A549 (cell line): ENCODE measurements at regions not wholly inside any gene's neighbourhood (a gene's known extent, or its start where the extent isn't known, plus 50 kb on each side); places are given as distances from the start of the nearest gene placed in this dataset.

Experiments used
- CBX8 ChIP-seq: fragments of 200-600 bp; sonication (generic); IDR thresholded peaks from 2 replicates; pipeline ENCODE4 v1.6.1; 2016
- CHD2 ChIP-seq: fragments of 150-350 bp; IDR thresholded peaks from 2 replicates; pipeline ENCODE4 v1.6.1; 2014; ENCODE audit warnings: low read length; ENCODE audit not compliant: partially characterized antibody
- JUN ChIP-seq, 2 experiments: fragments of >200 bp; sonication (Bioruptor Twin); formaldehyde crosslinking; IDR thresholded peaks; 2 replicates in 1 of 2; 3 replicates in 1 of 2; pipeline ENCODE4 v1.6.1; 2016 to 2017
- POLR2A ChIP-seq: IDR thresholded peaks from 2 replicates; pipeline ENCODE4 v1.6.1; 2012; ENCODE audit warnings: mild to moderate bottlenecking, low read length
- RFX5 ChIP-seq: fragments of 450-650 bp; IDR thresholded peaks from 2 replicates; pipeline ENCODE4 v1.7.1; 2014; ENCODE audit warnings: antibody characterized with exemption, mild to moderate bottlenecking, moderate library complexity
- RNF2 ChIP-seq: fragments of 200-600 bp; sonication (generic); IDR thresholded peaks from 2 replicates; pipeline ENCODE4 v1.6.1; 2016; ENCODE audit warnings: low read depth, mild to moderate bottlenecking, antibody characterized with exemption, moderate library complexity, borderline replicate concordance
- TFCP2L1 ChIP-seq: fragments of 250-450 bp; sonication (Bioruptor Pico); IDR thresholded peaks from 2 replicates; pipeline ENCODE4 v1.5.0; 2021; ENCODE audit warnings: mild to moderate bottlenecking
- TF ChIP-seq, protein P1 (sequence below): fragments of >200 bp; sonication (Bioruptor Twin); formaldehyde crosslinking; IDR thresholded peaks from 3 replicates; pipeline ENCODE4 v1.5.1; 2016
- TF ChIP-seq, protein P2 (sequence below): fragments of 200-600 bp; sonication (generic); IDR thresholded peaks from 2 replicates; pipeline ENCODE4 v1.6.1; 2016; ENCODE audit warnings: antibody characterized with exemption, mild to moderate bottlenecking, moderate library complexity
- TF ChIP-seq, protein P3 (sequence below): IDR thresholded peaks from 2 replicates; pipeline ENCODE4 v1.6.1; 2012
- TF ChIP-seq, protein P4 (sequence below): IDR thresholded peaks from 2 replicates; pipeline ENCODE4 v1.6.1; 2012; ENCODE audit warnings: low read depth, borderline replicate concordance
- TF ChIP-seq, protein P5 (sequence below): fragments of 450-650 bp; IDR thresholded peaks from 2 replicates; pipeline ENCODE4 v1.6.1; 2014; ENCODE audit warnings: antibody characterized with exemption

DNA sequence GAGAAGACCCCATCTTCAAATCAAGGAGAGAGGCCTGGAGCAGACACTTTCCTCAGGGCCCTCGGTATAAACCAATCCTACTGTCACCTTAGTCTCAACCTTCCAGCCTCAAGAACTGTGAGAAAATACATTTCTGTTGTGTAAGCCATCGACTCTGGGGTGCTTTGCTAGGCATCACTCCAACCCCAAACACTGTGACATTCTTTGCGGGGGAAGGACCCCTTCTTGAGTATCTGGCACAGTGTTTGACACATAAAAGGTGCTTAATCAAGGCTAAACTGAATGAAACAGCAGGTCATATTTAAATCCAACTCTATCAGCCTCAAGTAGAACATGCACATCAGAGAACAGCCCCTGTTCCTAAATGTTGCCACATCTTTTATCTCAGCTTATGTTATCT lies 558.1 kb downstream of the INSC start:
- TF ChIP-seq, protein P1, sequence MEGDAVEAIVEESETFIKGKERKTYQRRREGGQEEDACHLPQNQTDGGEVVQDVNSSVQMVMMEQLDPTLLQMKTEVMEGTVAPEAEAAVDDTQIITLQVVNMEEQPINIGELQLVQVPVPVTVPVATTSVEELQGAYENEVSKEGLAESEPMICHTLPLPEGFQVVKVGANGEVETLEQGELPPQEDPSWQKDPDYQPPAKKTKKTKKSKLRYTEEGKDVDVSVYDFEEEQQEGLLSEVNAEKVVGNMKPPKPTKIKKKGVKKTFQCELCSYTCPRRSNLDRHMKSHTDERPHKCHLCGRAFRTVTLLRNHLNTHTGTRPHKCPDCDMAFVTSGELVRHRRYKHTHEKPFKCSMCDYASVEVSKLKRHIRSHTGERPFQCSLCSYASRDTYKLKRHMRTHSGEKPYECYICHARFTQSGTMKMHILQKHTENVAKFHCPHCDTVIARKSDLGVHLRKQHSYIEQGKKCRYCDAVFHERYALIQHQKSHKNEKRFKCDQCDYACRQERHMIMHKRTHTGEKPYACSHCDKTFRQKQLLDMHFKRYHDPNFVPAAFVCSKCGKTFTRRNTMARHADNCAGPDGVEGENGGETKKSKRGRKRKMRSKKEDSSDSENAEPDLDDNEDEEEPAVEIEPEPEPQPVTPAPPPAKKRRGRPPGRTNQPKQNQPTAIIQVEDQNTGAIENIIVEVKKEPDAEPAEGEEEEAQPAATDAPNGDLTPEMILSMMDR: no peak
- no peak for TF ChIP-seq RNF2
- TF ChIP-seq, protein P2, sequence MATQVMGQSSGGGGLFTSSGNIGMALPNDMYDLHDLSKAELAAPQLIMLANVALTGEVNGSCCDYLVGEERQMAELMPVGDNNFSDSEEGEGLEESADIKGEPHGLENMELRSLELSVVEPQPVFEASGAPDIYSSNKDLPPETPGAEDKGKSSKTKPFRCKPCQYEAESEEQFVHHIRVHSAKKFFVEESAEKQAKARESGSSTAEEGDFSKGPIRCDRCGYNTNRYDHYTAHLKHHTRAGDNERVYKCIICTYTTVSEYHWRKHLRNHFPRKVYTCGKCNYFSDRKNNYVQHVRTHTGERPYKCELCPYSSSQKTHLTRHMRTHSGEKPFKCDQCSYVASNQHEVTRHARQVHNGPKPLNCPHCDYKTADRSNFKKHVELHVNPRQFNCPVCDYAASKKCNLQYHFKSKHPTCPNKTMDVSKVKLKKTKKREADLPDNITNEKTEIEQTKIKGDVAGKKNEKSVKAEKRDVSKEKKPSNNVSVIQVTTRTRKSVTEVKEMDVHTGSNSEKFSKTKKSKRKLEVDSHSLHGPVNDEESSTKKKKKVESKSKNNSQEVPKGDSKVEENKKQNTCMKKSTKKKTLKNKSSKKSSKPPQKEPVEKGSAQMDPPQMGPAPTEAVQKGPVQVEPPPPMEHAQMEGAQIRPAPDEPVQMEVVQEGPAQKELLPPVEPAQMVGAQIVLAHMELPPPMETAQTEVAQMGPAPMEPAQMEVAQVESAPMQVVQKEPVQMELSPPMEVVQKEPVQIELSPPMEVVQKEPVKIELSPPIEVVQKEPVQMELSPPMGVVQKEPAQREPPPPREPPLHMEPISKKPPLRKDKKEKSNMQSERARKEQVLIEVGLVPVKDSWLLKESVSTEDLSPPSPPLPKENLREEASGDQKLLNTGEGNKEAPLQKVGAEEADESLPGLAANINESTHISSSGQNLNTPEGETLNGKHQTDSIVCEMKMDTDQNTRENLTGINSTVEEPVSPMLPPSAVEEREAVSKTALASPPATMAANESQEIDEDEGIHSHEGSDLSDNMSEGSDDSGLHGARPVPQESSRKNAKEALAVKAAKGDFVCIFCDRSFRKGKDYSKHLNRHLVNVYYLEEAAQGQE: no peak
- TF ChIP-seq POLR2A: no peak
- TF ChIP-seq, protein P3, sequence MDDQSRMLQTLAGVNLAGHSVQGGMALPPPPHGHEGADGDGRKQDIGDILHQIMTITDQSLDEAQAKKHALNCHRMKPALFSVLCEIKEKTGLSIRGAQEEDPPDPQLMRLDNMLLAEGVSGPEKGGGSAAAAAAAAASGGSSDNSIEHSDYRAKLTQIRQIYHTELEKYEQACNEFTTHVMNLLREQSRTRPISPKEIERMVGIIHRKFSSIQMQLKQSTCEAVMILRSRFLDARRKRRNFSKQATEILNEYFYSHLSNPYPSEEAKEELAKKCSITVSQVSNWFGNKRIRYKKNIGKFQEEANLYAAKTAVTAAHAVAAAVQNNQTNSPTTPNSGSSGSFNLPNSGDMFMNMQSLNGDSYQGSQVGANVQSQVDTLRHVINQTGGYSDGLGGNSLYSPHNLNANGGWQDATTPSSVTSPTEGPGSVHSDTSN: no peak
- TF ChIP-seq, protein P4, sequence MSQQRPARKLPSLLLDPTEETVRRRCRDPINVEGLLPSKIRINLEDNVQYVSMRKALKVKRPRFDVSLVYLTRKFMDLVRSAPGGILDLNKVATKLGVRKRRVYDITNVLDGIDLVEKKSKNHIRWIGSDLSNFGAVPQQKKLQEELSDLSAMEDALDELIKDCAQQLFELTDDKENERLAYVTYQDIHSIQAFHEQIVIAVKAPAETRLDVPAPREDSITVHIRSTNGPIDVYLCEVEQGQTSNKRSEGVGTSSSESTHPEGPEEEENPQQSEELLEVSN: no peak
- TF ChIP-seq TFCP2L1 (CRISPR knock-in tag): no peak
- no peak for TF ChIP-seq CHD2
- no peak for TF ChIP-seq RFX5
- TF ChIP-seq JUN (IDR thresholded peaks at IDR 0.05): no peak
- TF ChIP-seq, protein P5, sequence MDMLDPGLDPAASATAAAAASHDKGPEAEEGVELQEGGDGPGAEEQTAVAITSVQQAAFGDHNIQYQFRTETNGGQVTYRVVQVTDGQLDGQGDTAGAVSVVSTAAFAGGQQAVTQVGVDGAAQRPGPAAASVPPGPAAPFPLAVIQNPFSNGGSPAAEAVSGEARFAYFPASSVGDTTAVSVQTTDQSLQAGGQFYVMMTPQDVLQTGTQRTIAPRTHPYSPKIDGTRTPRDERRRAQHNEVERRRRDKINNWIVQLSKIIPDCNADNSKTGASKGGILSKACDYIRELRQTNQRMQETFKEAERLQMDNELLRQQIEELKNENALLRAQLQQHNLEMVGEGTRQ: no peak
- TF ChIP-seq CBX8: no peak
